HEK293 (cell line): ENCODE measurements at regions not wholly inside any gene's neighbourhood (a gene's known extent, or its start where the extent isn't known, plus 50 kb on each side); places are given as distances from the start of the nearest gene placed in this dataset.

ENCODE experiments used
- CTCF ChIA-PET: fragments of 350-600 bp; formaldehyde crosslinking; extraction: SDS; loops from one replicate; lab custom pipeline; 2021; ENCODE audit warnings: antibody characterized with exemption; lab: Yijun Ruan, JAX
- POLR2A ChIA-PET: fragments of 300-600 bp; formaldehyde crosslinking; extraction: SDS; loops from one replicate; lab custom pipeline; 2020; ENCODE audit warnings: antibody characterized with exemption, inconsistent platforms; lab: Yijun Ruan, JAX
- H3K27ac ChIP-seq: fragments of 200-500 bp; sonication (Bioruptor generic); 2 replicates; pipeline ENCODE4 v1.5.1; 2014; ENCODE audit warnings: low read depth, low read length, control low read depth, inconsistent platforms; ENCODE audit errors: extremely low read depth
- H3K36me3 ChIP-seq, 2 experiments: fragments of 200-500 bp in 1 of 2; sonication (Bioruptor generic) in 1 of 2; 1 replicate in 1 of 2; 2 replicates in 1 of 2; pipeline ENCODE4 v1.5.1; 2014 to 2017; ENCODE audit warnings: inconsistent platforms in 2 of 2, low read length in 2 of 2; ENCODE audit not compliant: control insufficient read depth in 2 of 2, insufficient read depth in 1 of 2
- H3K4me1 ChIP-seq: fragments of 200-500 bp; sonication (Bioruptor generic); 2 replicates; pipeline ENCODE4 v1.5.1; 2014; ENCODE audit warnings: mild to moderate bottlenecking, low read length, inconsistent platforms; ENCODE audit not compliant: control insufficient read depth, insufficient read depth
- H3K4me3 ChIP-seq: 2 replicates; pipeline ENCODE4 v1.5.1; 2011; ENCODE audit warnings: low read depth, mild to moderate bottlenecking, control low read depth, low read length, moderate library complexity
- H3K9me3 ChIP-seq: fragments of 200-500 bp; sonication (Bioruptor generic); 2 replicates; pipeline ENCODE4 v1.5.1; 2014; ENCODE audit warnings: low read depth, low read length, inconsistent platforms; ENCODE audit not compliant: control insufficient read depth, insufficient read depth
- KLF7 ChIP-seq: fragments of 450-650 bp; formaldehyde crosslinking; IDR thresholded peaks from 2 replicates; pipeline ENCODE4 v1.5.1; 2016; ENCODE audit warnings: missing biosample characterization, missing genetic modification characterization, borderline replicate concordance
- KLF9 ChIP-seq: fragments of 450-650 bp; formaldehyde crosslinking; IDR thresholded peaks from 2 replicates; pipeline ENCODE4 v1.5.1; 2016; ENCODE audit warnings: missing biosample characterization, missing genetic modification characterization, low read depth
- PRDM4 ChIP-seq: fragments of 450-650 bp; formaldehyde crosslinking; IDR thresholded peaks from 2 replicates; pipeline ENCODE4 v1.5.1; 2017; ENCODE audit warnings: missing biosample characterization, missing genetic modification characterization
- SCRT1 ChIP-seq: fragments of 450-650 bp; formaldehyde crosslinking; IDR thresholded peaks from 2 replicates; pipeline ENCODE4 v1.5.1; 2016; ENCODE audit warnings: missing biosample characterization, missing genetic modification characterization, borderline replicate concordance
- WT1 ChIP-seq: fragments of 450-650 bp; formaldehyde crosslinking; IDR thresholded peaks from 2 replicates; pipeline ENCODE4 v1.5.1; 2016; ENCODE audit warnings: missing biosample characterization, missing genetic modification characterization
- YY2 ChIP-seq: fragments of 450-650 bp; formaldehyde crosslinking; IDR thresholded peaks from 2 replicates; pipeline ENCODE4 v1.5.1; 2016; ENCODE audit warnings: missing biosample characterization, missing genetic modification characterization
- ZNF114 ChIP-seq: fragments of 450-650 bp; formaldehyde crosslinking; IDR thresholded peaks from 2 replicates; pipeline ENCODE4 v1.5.0; 2017; ENCODE audit warnings: missing biosample characterization, missing genetic modification characterization
- ZNF132 ChIP-seq: fragments of 450-650 bp; formaldehyde crosslinking; IDR thresholded peaks from 2 replicates; pipeline ENCODE4 v1.5.1; 2017; ENCODE audit warnings: missing biosample characterization, missing genetic modification characterization, borderline replicate concordance
- ZNF157 ChIP-seq: fragments of 450-650 bp; formaldehyde crosslinking; IDR thresholded peaks from 2 replicates; pipeline ENCODE4 v1.5.1; 2016; ENCODE audit warnings: missing biosample characterization, missing genetic modification characterization
- ZNF211 ChIP-seq: fragments of 450-650 bp; formaldehyde crosslinking; IDR thresholded peaks from 2 replicates; pipeline ENCODE4 v1.5.1; 2016; ENCODE audit warnings: low read depth, missing biosample characterization, missing genetic modification characterization
- ZNF266 ChIP-seq: fragments of 450-650 bp; formaldehyde crosslinking; IDR thresholded peaks from 2 replicates; pipeline ENCODE4 v1.5.1; 2016; ENCODE audit warnings: missing biosample characterization, missing genetic modification characterization, low read depth
- ZNF324 ChIP-seq: fragments of 450-650 bp; formaldehyde crosslinking; IDR thresholded peaks from 2 replicates; pipeline ENCODE4 v1.5.1; 2016; ENCODE audit warnings: missing biosample characterization, missing genetic modification characterization
- ZNF366 ChIP-seq: fragments of 450-650 bp; formaldehyde crosslinking; conservative IDR thresholded peaks from 2 replicates; pipeline ENCODE4 v1.5.1; 2016; ENCODE audit warnings: missing biosample characterization, missing genetic modification characterization
- ZNF837 ChIP-seq: fragments of 450-650 bp; formaldehyde crosslinking; IDR thresholded peaks from 2 replicates; pipeline ENCODE4 v1.5.1; 2016; ENCODE audit warnings: missing biosample characterization, missing genetic modification characterization
- TF ChIP-seq, protein P1 (sequence below): fragments of 450-650 bp; formaldehyde crosslinking; IDR thresholded peaks from 2 replicates; pipeline ENCODE4 v1.5.1; 2016; ENCODE audit warnings: missing biosample characterization, missing genetic modification characterization, borderline replicate concordance

- H3K4me1 ChIP-seq: no peaks in the 10 kb centered on the region
- POLR2A ChIA-PET: no interaction called here
- H3K9me3 ChIP-seq: no peaks in the 10 kb centered on the region
- no peak for TF ChIP-seq WT1
- no peak for TF ChIP-seq SCRT1 (tag by site-specific recombination)
- TF ChIP-seq, protein P1, sequence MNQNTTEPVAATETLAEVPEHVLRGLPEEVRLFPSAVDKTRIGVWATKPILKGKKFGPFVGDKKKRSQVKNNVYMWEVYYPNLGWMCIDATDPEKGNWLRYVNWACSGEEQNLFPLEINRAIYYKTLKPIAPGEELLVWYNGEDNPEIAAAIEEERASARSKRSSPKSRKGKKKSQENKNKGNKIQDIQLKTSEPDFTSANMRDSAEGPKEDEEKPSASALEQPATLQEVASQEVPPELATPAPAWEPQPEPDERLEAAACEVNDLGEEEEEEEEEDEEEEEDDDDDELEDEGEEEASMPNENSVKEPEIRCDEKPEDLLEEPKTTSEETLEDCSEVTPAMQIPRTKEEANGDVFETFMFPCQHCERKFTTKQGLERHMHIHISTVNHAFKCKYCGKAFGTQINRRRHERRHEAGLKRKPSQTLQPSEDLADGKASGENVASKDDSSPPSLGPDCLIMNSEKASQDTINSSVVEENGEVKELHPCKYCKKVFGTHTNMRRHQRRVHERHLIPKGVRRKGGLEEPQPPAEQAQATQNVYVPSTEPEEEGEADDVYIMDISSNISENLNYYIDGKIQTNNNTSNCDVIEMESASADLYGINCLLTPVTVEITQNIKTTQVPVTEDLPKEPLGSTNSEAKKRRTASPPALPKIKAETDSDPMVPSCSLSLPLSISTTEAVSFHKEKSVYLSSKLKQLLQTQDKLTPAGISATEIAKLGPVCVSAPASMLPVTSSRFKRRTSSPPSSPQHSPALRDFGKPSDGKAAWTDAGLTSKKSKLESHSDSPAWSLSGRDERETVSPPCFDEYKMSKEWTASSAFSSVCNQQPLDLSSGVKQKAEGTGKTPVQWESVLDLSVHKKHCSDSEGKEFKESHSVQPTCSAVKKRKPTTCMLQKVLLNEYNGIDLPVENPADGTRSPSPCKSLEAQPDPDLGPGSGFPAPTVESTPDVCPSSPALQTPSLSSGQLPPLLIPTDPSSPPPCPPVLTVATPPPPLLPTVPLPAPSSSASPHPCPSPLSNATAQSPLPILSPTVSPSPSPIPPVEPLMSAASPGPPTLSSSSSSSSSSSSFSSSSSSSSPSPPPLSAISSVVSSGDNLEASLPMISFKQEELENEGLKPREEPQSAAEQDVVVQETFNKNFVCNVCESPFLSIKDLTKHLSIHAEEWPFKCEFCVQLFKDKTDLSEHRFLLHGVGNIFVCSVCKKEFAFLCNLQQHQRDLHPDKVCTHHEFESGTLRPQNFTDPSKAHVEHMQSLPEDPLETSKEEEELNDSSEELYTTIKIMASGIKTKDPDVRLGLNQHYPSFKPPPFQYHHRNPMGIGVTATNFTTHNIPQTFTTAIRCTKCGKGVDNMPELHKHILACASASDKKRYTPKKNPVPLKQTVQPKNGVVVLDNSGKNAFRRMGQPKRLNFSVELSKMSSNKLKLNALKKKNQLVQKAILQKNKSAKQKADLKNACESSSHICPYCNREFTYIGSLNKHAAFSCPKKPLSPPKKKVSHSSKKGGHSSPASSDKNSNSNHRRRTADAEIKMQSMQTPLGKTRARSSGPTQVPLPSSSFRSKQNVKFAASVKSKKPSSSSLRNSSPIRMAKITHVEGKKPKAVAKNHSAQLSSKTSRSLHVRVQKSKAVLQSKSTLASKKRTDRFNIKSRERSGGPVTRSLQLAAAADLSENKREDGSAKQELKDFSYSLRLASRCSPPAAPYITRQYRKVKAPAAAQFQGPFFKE (tag by site-specific recombination): no peak
- TF ChIP-seq ZNF157 (tag by site-specific recombination): no peak
- no peak for TF ChIP-seq ZNF837
- TF ChIP-seq ZNF366: no peak
- CTCF ChIA-PET: no interaction called here
- H3K27ac ChIP-seq: no peak overlapping the region
- no peaks in the 10 kb centered on the region for H3K36me3 ChIP-seq
- H3K4me3 ChIP-seq: no peak overlapping the region
These were observed 146.2 kb downstream of the COX7C start for GRCh38 chr5:86763929-86764328.

GRCh38 chr5:86765778-86766502 lies 148.2 kb downstream of the COX7C start:
- Histone ChIP-seq H3K36me3 (no peaks in the 10 kb centered on the region), H3K27ac (no peak overlapping the region), H3K9me3 (no peaks in the 10 kb centered on the region), H3K4me3 (no peak overlapping the region), H3K4me1 (no peaks in the 10 kb centered on the region)
- POLR2A ChIA-PET: no interaction called here
- CTCF ChIA-PET: no interaction called here
- TF ChIP-seq KLF7 (tag by site-specific recombination) (no peak), YY2 (tag by site-specific recombination) (no peak), ZNF324 (tag by site-specific recombination) (no peak), PRDM4 (tag by site-specific recombination) (no peak), KLF9 (tag by site-specific recombination) (no peak), ZNF266 (tag by site-specific recombination) (no peak), ZNF211 (tag by site-specific recombination) (no peak), ZNF132 (tag by site-specific recombination) (no peak), ZNF114 (tag by site-specific recombination) (no peak)
